Left colon (tissue), 2 donors: ENCODE measurements at regions not wholly inside any gene's neighbourhood (a gene's known extent, or its start where the extent isn't known, plus 50 kb on each side); places are given as distances from the start of the nearest gene placed in this dataset.
"Not testable (repeated sequence)": the region's sequence is repeated elsewhere in the genome, so short reads cannot be mapped to it uniquely, and the experiment has no call there.

Source experiments
- ATAC-seq: fragments of 200-7000 bp; cut with Tn5 transposase; one replicate; pipeline ENCODE4 v1.9.1; 2020; ENCODE audit warnings: mild to moderate bottlenecking, moderate library complexity
- DNase-seq, 2 donors: peaks; one replicate each; pipeline ENCODE4 v3.0.0-alpha.2; 2020
- intact Hi-C, 2 donors: fragments of 100-400 bp; cut with DNase I in 1 of 2; cut with micrococcal nuclease in 1 of 2; formaldehyde crosslinking; loops; one replicate each; pipeline versions ENCODE4 v1.11.2 to v1.14.0; 2022; cut with DNase I, micrococcal nuclease
- donor health status: DM: no; HTN: no; CAD: no.
- donor health status: DM: yes; HTN: yes; CAD: no.

DNA sequence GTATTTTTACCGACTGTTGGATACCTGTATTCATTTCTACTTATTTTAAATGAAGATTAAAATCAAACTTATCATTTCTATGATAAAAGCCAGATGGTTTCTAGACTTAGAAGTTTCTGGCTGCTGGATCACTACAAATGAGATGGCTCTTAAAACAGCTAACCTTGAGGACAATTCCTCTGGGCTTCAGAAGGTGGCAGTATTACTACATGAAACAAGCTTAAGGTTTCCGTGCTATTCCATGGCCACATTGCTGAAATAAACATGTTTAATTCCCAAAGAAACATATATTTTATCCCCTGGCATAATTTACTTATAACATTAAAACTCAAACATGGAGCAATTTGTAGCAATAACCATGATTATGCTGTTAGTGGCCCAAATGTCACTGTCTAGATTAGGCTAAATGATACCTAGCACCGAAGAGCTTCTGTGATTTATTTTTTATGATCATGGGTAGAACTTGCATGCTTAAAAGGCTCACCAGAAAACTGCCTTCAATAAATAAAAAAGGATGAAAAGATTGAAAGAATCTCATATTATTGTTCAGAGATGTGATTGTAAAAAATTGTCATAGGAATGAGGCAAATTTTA lies 204.0 kb upstream of the NANOGP8 start:
- peak; percentile 72 for ATAC-seq
- intact Hi-C loops: no loop called here
- no peak for DNase-seq

DNA sequence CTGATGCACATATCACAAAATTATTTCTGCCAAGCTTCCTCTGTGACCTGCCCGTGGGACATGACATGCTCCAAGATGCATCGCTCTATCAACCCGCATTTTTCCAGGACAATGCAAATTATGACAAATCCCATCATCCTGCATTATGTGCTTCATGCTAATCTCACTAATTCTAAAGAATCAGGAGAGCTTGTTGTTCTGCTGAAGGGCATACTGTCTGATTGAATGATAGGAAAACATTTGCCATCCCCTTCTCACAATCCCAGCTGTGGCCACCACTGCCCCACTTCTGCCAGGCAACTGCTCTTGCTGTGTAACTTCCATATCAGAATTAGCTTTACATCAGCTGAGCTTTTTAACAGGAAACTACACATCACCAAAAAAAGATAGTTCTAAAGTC lies 203.5 kb upstream of the NANOGP8 start:
- ATAC-seq: no peak
- intact Hi-C loops: no loop called here
- no peak for DNase-seq

DNA sequence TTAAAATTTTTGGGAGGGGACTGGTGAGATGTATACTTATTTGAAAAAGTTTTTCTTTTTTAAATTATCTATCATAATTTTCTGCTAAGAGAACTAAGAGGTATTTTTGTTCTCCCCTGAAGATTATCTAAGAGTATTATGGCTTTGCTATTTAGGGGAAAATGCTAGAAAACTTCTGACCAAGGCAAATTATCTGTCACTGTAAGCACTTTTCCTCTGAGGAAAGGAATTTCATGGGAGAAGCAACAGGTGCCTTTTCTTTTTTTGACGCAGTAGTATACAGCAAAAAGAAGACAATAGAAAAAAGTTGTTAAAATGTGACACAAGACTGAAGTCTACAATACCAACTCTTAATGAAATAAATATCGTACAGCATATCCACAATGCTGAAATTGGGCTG lies 201.6 kb upstream of the NANOGP8 start:
- no peak for ATAC-seq
- intact Hi-C loops: no loop called here

GRCh38 chr15:35282965-35283496 lies 197.9 kb upstream of the NANOGP8 start:
- ATAC-seq (no peak), DNase-seq (no peak)
- intact Hi-C loops: no loop called here

More for the DNA sequence above, 201.6 kb upstream of the NANOGP8 start:
- DNase-seq: no peak

GRCh38 chr15:35281515-35281914 lies 196.4 kb upstream of the NANOGP8 start:
- intact Hi-C loops: no loop called here
- ATAC-seq (no peak), DNase-seq (no peak)

- intact Hi-C loops: no loop called here
- DNase-seq: no peak
- ATAC-seq: no peak
These were observed 194.7 kb upstream of the NANOGP8 start for GRCh38 chr15:35279811-35280210.

DNA sequence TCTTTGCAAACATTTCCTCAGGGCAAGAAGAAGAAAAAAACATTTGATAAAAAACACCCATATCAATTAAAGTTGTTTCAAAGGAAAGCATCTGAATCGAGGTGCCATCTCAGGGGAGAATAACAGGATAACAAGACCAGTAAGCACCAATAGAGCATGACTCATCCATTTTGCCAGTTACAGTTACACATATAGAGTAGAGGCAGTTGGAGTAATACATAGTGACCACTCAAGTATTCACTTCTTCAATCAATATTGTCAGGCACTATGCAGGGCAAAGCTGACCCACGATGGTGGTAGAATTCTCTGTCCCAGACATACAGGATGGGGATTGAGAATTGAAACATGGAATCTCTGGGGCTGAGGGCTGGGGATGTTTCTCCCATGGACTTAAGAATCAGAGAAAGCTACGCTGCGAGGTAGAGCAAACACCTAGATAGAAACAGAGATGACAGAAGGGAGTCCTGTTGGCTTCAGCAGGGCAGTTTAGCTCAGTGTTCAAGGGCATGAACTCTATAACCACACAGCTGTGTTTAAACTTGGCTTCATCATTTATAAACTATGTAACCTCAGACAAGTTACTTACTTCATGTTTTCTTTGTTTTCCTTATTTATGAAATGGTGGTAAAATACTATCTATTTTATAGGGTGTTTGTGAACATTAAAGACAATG lies 186.4 kb upstream of the NANOGP8 start:
- intact Hi-C loops: no loop called here
- no peak for ATAC-seq
- DNase-seq: no peak

GRCh38 chr15:35260941-35261340 lies 175.8 kb upstream of the NANOGP8 start:
- intact Hi-C loops: no loop called here
- no peak for DNase-seq
- no peak for ATAC-seq

DNA sequence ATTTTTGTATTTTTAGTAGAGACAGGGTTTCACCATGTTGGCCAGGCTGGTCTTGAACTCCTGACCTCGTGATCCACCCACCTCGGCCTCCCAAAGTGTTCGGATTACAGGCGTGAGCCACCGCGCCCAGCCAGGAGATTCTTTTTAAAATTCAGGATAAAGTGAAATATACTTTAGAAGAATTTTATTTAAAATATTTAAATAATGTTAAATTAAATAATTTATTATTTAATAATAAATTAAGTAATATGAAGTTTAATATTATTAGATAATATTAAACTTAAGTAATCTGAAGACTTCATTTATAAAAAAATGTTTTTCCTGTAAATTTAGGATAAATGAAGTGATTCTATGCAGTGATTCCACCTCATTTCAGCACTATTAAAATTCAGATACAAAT lies 175.2 kb upstream of the NANOGP8 start:
- intact Hi-C loops, ATAC-seq, DNase-seq: not testable (repeated sequence)

DNA sequence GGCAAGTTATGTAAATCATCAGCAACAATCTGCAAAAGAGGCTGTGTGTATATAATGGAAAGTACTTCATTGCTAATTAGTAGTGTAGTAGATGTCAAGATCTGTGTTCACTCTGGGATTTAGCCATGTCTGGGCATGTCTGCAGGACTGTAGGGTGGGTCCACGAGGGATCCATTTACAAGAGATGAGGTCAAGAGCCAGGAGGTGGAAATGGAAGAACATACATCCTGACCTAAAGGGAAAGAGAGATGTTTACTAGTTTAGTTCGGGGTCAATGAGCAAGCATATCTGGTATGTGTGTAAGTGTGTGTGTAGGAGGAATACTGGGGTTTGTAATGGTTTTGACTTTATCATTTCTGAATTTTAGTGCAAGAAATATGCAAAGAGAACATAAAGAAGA lies 171.5 kb upstream of the NANOGP8 start:
- ATAC-seq (no peak), DNase-seq (no peak)
- intact Hi-C loops: no loop called here

DNA sequence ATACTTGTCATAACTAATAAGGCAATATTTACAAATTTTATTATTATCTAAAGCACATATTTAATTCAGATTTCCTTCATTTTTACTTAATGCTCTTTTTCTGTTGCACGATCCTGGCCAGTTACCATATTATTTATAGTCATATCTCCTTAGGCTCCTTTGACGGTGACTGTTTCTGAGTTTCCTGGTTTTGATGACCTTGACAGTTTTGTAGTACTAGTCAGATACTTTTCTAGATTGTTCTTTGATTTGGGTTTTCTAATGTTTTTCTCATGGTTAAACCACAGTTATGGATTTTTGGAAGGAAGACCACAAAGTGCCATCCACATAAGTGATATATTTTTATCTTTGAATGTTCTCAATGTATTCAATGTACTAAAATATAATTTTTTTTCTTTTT lies 171.0 kb upstream of the NANOGP8 start:
- DNase-seq (no peak), ATAC-seq (no peak)
- intact Hi-C loops: no loop called here

DNA sequence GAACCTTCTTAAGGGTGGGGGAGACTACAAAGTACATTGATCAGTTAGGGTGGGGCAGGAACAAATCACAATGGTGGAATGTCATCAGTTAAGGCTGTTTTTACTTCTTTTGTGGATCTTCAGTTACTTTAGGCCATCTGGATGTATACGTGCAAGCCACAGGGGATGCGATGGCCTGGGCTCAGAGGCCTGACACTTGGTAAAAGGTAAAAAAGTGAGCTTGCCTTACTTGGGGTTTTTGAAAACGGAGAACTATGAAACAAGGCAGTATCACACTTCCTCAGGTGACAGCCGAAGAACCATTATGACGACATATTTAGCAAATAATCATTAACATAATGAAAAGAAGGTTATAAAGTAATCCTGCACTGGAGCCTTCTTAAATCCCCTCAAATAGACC lies 169.8 kb upstream of the NANOGP8 start:
- ATAC-seq, DNase-seq, intact Hi-C loops: not testable (repeated sequence)

DNA sequence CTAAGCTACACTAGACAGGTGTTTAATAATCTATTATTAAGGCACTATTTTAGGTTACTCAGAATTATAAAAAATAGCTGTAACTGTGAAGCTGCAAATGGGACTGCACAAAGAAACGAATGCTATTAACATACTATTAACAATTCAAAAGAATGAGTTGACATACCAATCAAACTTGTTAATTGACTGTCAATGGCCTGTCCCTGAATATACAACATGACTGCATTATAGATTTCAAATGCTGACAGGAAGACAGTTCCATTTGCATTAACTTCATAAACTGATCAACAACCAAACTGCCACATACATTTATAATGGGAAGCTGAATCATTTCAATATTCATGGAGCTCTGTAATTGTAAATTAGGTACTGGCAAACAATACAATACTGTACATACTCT lies 169.0 kb upstream of the NANOGP8 start:
- DNase-seq: no peak
- ATAC-seq: no peak
- intact Hi-C loops: no loop called here

DNA sequence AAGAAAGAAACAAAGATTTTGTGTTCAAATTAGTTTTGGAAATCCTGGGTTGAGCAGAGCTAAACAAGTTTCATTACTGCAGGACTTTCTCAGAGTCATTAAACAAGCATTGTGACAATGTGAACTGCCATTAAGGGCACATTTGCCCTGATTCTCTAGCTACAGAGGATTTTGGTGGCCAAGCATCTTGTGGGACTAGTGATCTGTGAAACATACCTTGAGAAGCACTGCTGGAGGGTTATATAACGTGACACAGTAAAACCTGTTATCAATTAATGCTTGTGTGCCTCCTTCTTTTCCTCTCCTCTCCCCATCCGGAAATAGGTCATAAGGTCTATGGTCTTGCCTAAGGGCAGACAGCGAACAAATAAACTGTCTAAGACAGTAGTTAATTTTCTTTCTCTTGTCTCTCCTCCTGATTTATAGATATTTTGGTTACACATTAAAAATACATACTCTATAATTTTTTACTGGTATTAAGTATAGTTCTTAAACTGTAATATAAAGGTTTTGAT lies 167.3 kb upstream of the NANOGP8 start:
- ATAC-seq (no peak), DNase-seq (no peak)
- intact Hi-C loops: no loop called here

GRCh38 chr15:35247150-35247549 lies 162.1 kb upstream of the NANOGP8 start:
- intact Hi-C loops: no loop called here
- peak; percentile 67 for ATAC-seq
- DNase-seq: no peak

DNA sequence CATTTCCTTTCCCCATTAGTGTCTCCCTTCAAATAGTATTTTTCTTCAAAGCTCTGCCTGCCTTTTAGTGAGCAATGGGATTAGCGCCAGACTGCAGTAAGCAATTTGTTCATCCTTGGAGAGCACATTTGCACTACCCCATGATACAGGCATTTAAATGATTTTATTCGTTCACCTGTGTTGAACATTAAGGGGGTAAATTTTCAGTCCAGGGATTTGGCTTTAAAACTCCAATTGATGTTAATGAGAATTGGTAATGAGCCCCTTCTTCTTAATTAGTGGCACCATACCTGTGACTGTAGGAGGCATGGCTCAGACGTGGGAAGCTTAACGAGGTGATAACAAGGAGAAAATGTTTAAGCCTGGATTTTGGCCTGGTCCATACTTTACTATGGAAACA lies 161.4 kb upstream of the NANOGP8 start:
- ATAC-seq (no peak), DNase-seq (no peak)
- intact Hi-C loops: no loop called here

DNA sequence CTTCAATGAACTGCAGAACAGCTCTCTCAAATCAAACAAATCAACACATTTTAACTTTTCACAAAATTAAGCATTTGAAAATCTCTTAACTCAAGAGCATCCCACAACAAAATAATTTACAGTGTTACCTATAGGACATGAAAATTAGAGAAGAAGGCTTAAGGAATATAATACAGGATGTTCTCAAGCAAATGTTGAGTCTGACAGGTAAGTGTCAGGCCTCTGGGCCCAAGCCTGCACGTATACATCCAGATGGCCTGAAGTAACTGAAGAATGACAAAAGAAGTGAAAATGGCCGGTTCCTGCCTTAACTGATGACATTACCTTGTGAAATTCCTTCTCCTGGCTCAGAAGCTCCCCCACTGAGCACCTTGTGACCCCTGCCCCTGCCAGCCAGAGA lies 160.6 kb upstream of the NANOGP8 start:
- DNase-seq, intact Hi-C loops, ATAC-seq: not testable (repeated sequence)

DNA sequence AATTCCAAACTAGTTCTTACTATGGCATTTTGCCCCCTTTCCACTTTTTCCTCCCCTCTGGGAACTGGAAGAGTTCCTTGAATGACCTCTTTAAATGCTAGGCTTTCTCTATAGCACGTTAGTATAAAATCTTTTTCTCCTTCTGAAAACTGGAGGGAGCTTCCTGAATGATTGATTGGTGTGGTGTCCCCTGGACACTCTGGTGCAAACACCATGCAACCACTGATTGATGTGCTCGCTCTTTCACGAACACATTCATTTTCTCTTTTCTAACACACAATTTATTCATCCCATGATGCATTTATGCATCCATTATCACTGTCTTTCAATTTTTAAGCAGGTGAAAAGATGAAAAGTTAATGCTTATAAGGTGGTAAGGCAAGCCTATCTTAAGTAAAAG lies 159.1 kb upstream of the NANOGP8 start:
- intact Hi-C loops: no loop called here

DNA sequence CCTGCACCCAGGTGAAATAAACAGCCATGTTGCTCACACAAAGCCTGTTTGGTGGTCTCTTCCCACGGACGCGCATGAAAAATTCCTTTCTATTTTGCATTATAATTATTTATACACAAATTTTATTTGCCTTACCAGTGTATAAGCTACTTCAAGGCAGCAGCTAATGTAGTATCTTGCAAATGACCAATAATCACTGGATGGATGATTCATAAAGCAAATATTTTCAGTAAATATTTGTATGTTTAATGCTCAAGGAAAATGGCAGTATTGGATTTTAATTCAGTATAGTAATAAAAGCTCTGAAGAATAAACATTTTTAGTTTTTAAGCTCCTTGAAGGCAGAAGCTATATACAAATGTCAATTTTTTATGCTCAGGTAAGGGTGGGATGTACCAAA lies 158.7 kb upstream of the NANOGP8 start:
- intact Hi-C loops: no loop called here
- DNase-seq (no peak), ATAC-seq (no peak)

More for the DNA sequence above, 159.1 kb upstream of the NANOGP8 start:
- DNase-seq: no peak
- no peak for ATAC-seq

GRCh38 chr15:35239693-35240092 lies 154.6 kb upstream of the NANOGP8 start:
- DNase-seq, intact Hi-C loops, ATAC-seq: not testable (repeated sequence)
